ENCODE measurements at regions not wholly inside any gene's neighbourhood (a gene's known extent, or its start where the extent isn't known, plus 50 kb on each side); places are given as distances from the start of the nearest gene placed in this dataset.

GRCh38 chr2:16716944-16717343 is 51.3 kb upstream of the CYRIA start:
- H2AFZ ChIP-seq (ENCODE audit: low read depth, low read length, poor library complexity, severe bottlenecking) = no peak overlapping the region
- H3K36me3 ChIP-seq (ENCODE audit: control insufficient read depth in 1 of 2, insufficient read depth in 2 of 2, low read length in 2 of 2) = no peaks in the 10 kb centered on the region
- no peak for DNase-seq (ENCODE audit: low read depth, low spot score)
- ChIA-PET POLR2A (no interaction called here), RAD21 (ENCODE audit: low non-redundant PET in 1 of 2, low total read pairs in 2 of 2, uncharacterized antibody in 2 of 2, unreplicated experiment in 2 of 2) (no interaction called here), CTCF (no interaction called here)
- H3K27ac ChIP-seq (ENCODE audit: low read depth, low read length) = no peak overlapping the region
- H3K9ac ChIP-seq (ENCODE audit: low read length) = no peak overlapping the region
- H3K9me2 ChIP-seq (ENCODE audit: insufficient read depth) = no peaks in the 10 kb centered on the region
- peaks cover 26% of the 10 kb centered on the region for H3K27me3 ChIP-seq (ENCODE audit: insufficient read depth, low read length)
- intact Hi-C loops (cut with micrococcal nuclease) = no loop called here
- no peaks in the 10 kb centered on the region for H4K20me1 ChIP-seq (ENCODE audit: insufficient read depth)
- no TSS peak for BruUV-seq (replicated peaks)
- no peaks in the 10 kb centered on the region for H3K79me2 ChIP-seq (ENCODE audit: insufficient read depth, low read length)
- no peak overlapping the region for H3K4me3 ChIP-seq (replicated peaks in 1 of 2; ENCODE audit: low read depth in 1 of 2, low read length in 2 of 2)
- no peak overlapping the region for H3K4me2 ChIP-seq (ENCODE audit: low read length)
- no peaks in the 10 kb centered on the region for H3K9me3 ChIP-seq (ENCODE audit: control insufficient read depth in 1 of 2, insufficient read depth in 1 of 2, low read depth in 1 of 2, low read length in 2 of 2)
- ATAC-seq = no peak
- no peaks in the 10 kb centered on the region for H3K4me1 ChIP-seq (ENCODE audit: control insufficient read depth in 1 of 2, insufficient read depth in 2 of 2, low read length in 2 of 2)
- TF ChIP-seq POLR2A (IDR thresholded peaks at IDR 0.05; ENCODE audit: borderline replicate concordance, extremely low read depth, insufficient read depth, insufficient read length) (no peak), POLR2AphosphoS5 (IDR thresholded peaks at IDR 0.05; ENCODE audit: low read depth, low read length) (no peak)

- BruUV-seq (replicated peaks) = no TSS peak
- no peaks in the 10 kb centered on the region for H3K79me2 ChIP-seq (ENCODE audit: insufficient read depth, low read length)
- POLR2A ChIA-PET = no interaction called here
Measured at GRCh38 chr2:16716024-16716423, 50.4 kb upstream of the CYRIA start.

More at GRCh38 chr2:16716024-16716423, 50.4 kb upstream of the CYRIA start:
- H3K4me2 ChIP-seq (ENCODE audit: low read length) = no peak overlapping the region
- CTCF ChIA-PET = no interaction called here
- H3K27me3 ChIP-seq (ENCODE audit: insufficient read depth, low read length) = peaks cover 32% of the 10 kb centered on the region
- ATAC-seq = no peak
- no peaks in the 10 kb centered on the region for H3K4me1 ChIP-seq (ENCODE audit: control insufficient read depth in 1 of 2, insufficient read depth in 2 of 2, low read length in 2 of 2)
- H3K9me2 ChIP-seq (ENCODE audit: insufficient read depth) = no peaks in the 10 kb centered on the region
- no peak overlapping the region for H3K4me3 ChIP-seq (replicated peaks in 1 of 2; ENCODE audit: low read depth in 1 of 2, low read length in 2 of 2)
- no peaks in the 10 kb centered on the region for H4K20me1 ChIP-seq (ENCODE audit: insufficient read depth)
- no peak for DNase-seq (ENCODE audit: low read depth, low spot score)
- no peak for TF ChIP-seq ZNF274 (IDR thresholded peaks at IDR 0.05; ENCODE audit: low read depth, low read length)
- no peak for TF ChIP-seq EGR1 (IDR thresholded peaks at IDR 0.05; ENCODE audit: low read depth)
- TF ChIP-seq SIN3A (IDR thresholded peaks at IDR 0.05; ENCODE audit: low read depth) = no peak
- no peak for TF ChIP-seq ATF3 (IDR thresholded peaks at IDR 0.05)
- H2AFZ ChIP-seq (ENCODE audit: low read depth, low read length, poor library complexity, severe bottlenecking) = no peak overlapping the region
- intact Hi-C loops (cut with micrococcal nuclease) = no loop called here
- H3K9ac ChIP-seq (ENCODE audit: low read length) = no peak overlapping the region
- no peaks in the 10 kb centered on the region for H3K9me3 ChIP-seq (ENCODE audit: control insufficient read depth in 1 of 2, insufficient read depth in 1 of 2, low read depth in 1 of 2, low read length in 2 of 2)
- no peaks in the 10 kb centered on the region for H3K36me3 ChIP-seq (ENCODE audit: control insufficient read depth in 1 of 2, insufficient read depth in 2 of 2, low read length in 2 of 2)
- RAD21 ChIA-PET (ENCODE audit: low non-redundant PET in 1 of 2, low total read pairs in 2 of 2, uncharacterized antibody in 2 of 2, unreplicated experiment in 2 of 2) = no interaction called here
- no peak overlapping the region for H3K27ac ChIP-seq (ENCODE audit: low read depth, low read length)

All from HCT116 (cell line).